NCI-H345 (cell line): ENCODE measurements at regions not wholly inside any gene's neighbourhood (a gene's known extent, or its start where the extent isn't known, plus 50 kb on each side); places are given as distances from the start of the nearest gene placed in this dataset.
A peak's percentile ranks its signal among the peaks of the same experiment; 100 is the strongest.

Experiments used
- DNase-seq: peaks from one replicate; lab custom pipeline; 2025; lab: John Stamatoyannopoulos, UW

- DNase-seq, result no peak
These were observed 319.4 kb downstream of the SIPA1L2 start for GRCh38 chr1:232310541-232310940.

GRCh38 chr1:232308616-232309015, 321.3 kb downstream of the SIPA1L2 start:
- DNase-seq, result no peak

- no peak for DNase-seq
These were observed 322.5 kb downstream of the SIPA1L2 start for GRCh38 chr1:232307296-232308017.

GRCh38 chr1:232306269-232306961, 323.5 kb downstream of the SIPA1L2 start:
- DNase-seq, result peak; percentile 32

- peak; percentile 93 for DNase-seq
These were observed 324.9 kb downstream of the SIPA1L2 start for GRCh38 chr1:232305050-232305449.

- no peak for DNase-seq
These were observed 326.7 kb downstream of the SIPA1L2 start for GRCh38 chr1:232303222-232303620.

GRCh38 chr1:232302376-232303221, 327.3 kb downstream of the SIPA1L2 start:
- peak; percentile 32 for DNase-seq

- no peak for DNase-seq
These were observed 328.7 kb downstream of the SIPA1L2 start for GRCh38 chr1:232301246-232301645.

GRCh38 chr1:232300466-232300865, 329.5 kb downstream of the SIPA1L2 start:
- no peak for DNase-seq

GRCh38 chr1:232296461-232296860, 333.5 kb downstream of the SIPA1L2 start:
- DNase-seq, result no peak

GRCh38 chr1:232293361-232293760, 336.6 kb downstream of the SIPA1L2 start:
- no peak for DNase-seq

- no peak for DNase-seq
These were observed 337.1 kb downstream of the SIPA1L2 start for GRCh38 chr1:232292818-232293217.

GRCh38 chr1:232292239-232292638, 337.7 kb downstream of the SIPA1L2 start:
- DNase-seq, result no peak

- no peak for DNase-seq
These were observed 338.3 kb downstream of the SIPA1L2 start for GRCh38 chr1:232291681-232292080.

- DNase-seq, result no peak
These were observed 338.7 kb downstream of the SIPA1L2 start for GRCh38 chr1:232291261-232291660.

- no peak for DNase-seq
These were observed 339.4 kb downstream of the SIPA1L2 start for GRCh38 chr1:232290570-232290969.

- DNase-seq, result no peak
These were observed 342.0 kb downstream of the SIPA1L2 start for GRCh38 chr1:232287676-232288569.

GRCh38 chr1:232285138-232285537, 344.8 kb downstream of the SIPA1L2 start:
- DNase-seq, result no peak

GRCh38 chr1:232283864-232284263, 346.1 kb downstream of the SIPA1L2 start:
- no peak for DNase-seq

- DNase-seq, result no peak
These were observed 347.4 kb downstream of the SIPA1L2 start for GRCh38 chr1:232282498-232282897.

- no peak for DNase-seq
These were observed 349.0 kb downstream of the SIPA1L2 start for GRCh38 chr1:232280910-232281309.
